GM23338 (cell line): ENCODE measurements at regions not wholly inside any gene's neighbourhood (a gene's known extent, or its start where the extent isn't known, plus 50 kb on each side); places are given as distances from the start of the nearest gene placed in this dataset.
A peak's percentile ranks its signal among the peaks of the same experiment; 100 is the strongest.

Experiments used
- ATAC-seq: fragments of 200-7000 bp; cut with Tn5 transposase; 3 replicates; pipeline ENCODE4 v1.9.1; 2020
- DNase-seq: peaks from one replicate; pipeline ENCODE4 v3.0.0-alpha.2; 2015; ENCODE audit warnings: low spot score
- H2AFZ ChIP-seq: fragments of 200-600 bp; sonication (generic); 2 replicates; pipeline ENCODE4 v1.8.0; 2016; ENCODE audit warnings: antibody characterized with exemption, mild to moderate bottlenecking, moderate library complexity
- H3F3A ChIP-seq: fragments of 200-600 bp; sonication (generic); replicated peaks from 2 replicates; pipeline ENCODE4 v1.8.0; 2017; ENCODE audit warnings: antibody characterized with exemption, mixed run types, low read depth
- H3K27ac ChIP-seq: fragments of 200-600 bp; sonication (generic); 2 replicates; pipeline ENCODE4 v1.6.1; 2016; ENCODE audit warnings: low read depth
- H3K27me3 ChIP-seq: fragments of 200-600 bp; sonication (generic); 2 replicates; pipeline ENCODE4 v1.8.0; 2016; ENCODE audit warnings: mild to moderate bottlenecking, mixed run types, moderate library complexity; ENCODE audit not compliant: insufficient read depth
- H3K36me3 ChIP-seq: fragments of 200-600 bp; sonication (generic); 2 replicates; pipeline ENCODE4 v1.8.0; 2016; ENCODE audit warnings: mild to moderate bottlenecking; ENCODE audit not compliant: insufficient read depth
- H3K4me1 ChIP-seq: fragments of 200-600 bp; sonication (generic); 2 replicates; pipeline ENCODE4 v1.8.0; 2016; ENCODE audit warnings: mild to moderate bottlenecking, moderate library complexity; ENCODE audit not compliant: insufficient read depth
- H3K4me2 ChIP-seq: fragments of 200-600 bp; sonication (generic); 2 replicates; pipeline ENCODE4 v1.7.1; 2017; ENCODE audit warnings: mixed run types
- H3K4me3 ChIP-seq: fragments of 200-600 bp; sonication (generic); 2 replicates; pipeline ENCODE4 v1.6.1; 2016; ENCODE audit warnings: mixed run types
- H3K79me2 ChIP-seq: fragments of 200-600 bp; sonication (generic); replicated peaks from 2 replicates; pipeline ENCODE4 v1.8.0; 2017; ENCODE audit warnings: mild to moderate bottlenecking; ENCODE audit not compliant: insufficient read depth
- H3K9me2 ChIP-seq: fragments of 200-600 bp; sonication (generic); 2 replicates; pipeline ENCODE4 v1.8.0; 2017; ENCODE audit not compliant: insufficient read depth
- H4K20me1 ChIP-seq: fragments of 200-600 bp; sonication (generic); replicated peaks from 2 replicates; pipeline ENCODE4 v1.8.0; 2017; ENCODE audit warnings: mild to moderate bottlenecking; ENCODE audit not compliant: insufficient read depth
- H3K27ac Mint-ChIP-seq: 2 replicates; pipeline ENCODE4 v1.8.0; 2020; ENCODE audit warnings: inconsistent platforms, mild to moderate bottlenecking, moderate library complexity, mixed read lengths
- H3K27me3 Mint-ChIP-seq: 3 replicates; pipeline ENCODE4 v1.8.0; 2022; ENCODE audit warnings: low read depth, mild to moderate bottlenecking, moderate library complexity, mixed read lengths, inconsistent platforms; ENCODE audit not compliant: insufficient read depth, poor library complexity
- H3K36me3 Mint-ChIP-seq: 3 replicates; pipeline ENCODE4 v1.8.0; 2021; ENCODE audit warnings: low read depth, mild to moderate bottlenecking, inconsistent platforms, moderate library complexity, mixed read lengths
- H3K4me1 Mint-ChIP-seq: 3 replicates; pipeline ENCODE4 v1.8.0; 2020; ENCODE audit warnings: mild to moderate bottlenecking, inconsistent platforms, mixed read lengths
- H3K4me3 Mint-ChIP-seq: 3 replicates; pipeline ENCODE4 v1.8.0; 2021; ENCODE audit warnings: moderate library complexity, mild to moderate bottlenecking, inconsistent platforms, mixed read lengths
- H3K9me3 Mint-ChIP-seq: 3 replicates; pipeline ENCODE4 v1.8.0; 2020; ENCODE audit warnings: moderate library complexity, mild to moderate bottlenecking, inconsistent platforms, mixed read lengths
- CREB1 ChIP-seq: fragments of 250-450 bp; sonication (Bioruptor Pico); IDR thresholded peaks from 2 replicates; pipeline ENCODE4 v1.5.0; 2020; ENCODE audit warnings: low read depth, mild to moderate bottlenecking, moderate library complexity
- EZH2 ChIP-seq: fragments of 200-600 bp; sonication (generic); IDR thresholded peaks from one replicate; pipeline ENCODE4 v1.8.0; 2017; ENCODE audit warnings: antibody characterized with exemption, mild to moderate bottlenecking, low read depth; ENCODE audit not compliant: unreplicated experiment
- EZH2phosphoT487 ChIP-seq: fragments of 200-600 bp; sonication (generic); IDR thresholded peaks from one replicate; pipeline ENCODE4 v1.8.1; 2018; ENCODE audit warnings: antibody characterized with exemption; ENCODE audit not compliant: unreplicated experiment
- ZNF331 ChIP-seq: fragments of 250-450 bp; sonication (Bioruptor Pico); IDR thresholded peaks from 2 replicates; pipeline ENCODE4 v1.5.0; 2020; ENCODE audit warnings: low read depth, mild to moderate bottlenecking, moderate library complexity
- TF ChIP-seq, protein P1 (sequence below): IDR thresholded peaks from one replicate; pipeline ENCODE4 v1.6.1; 2018; ENCODE audit warnings: antibody characterized with exemption; ENCODE audit not compliant: unreplicated experiment
- TF ChIP-seq, protein P2 (sequence below): fragments of 250-450 bp; sonication (Bioruptor Pico); IDR thresholded peaks from 2 replicates; pipeline ENCODE4 v1.5.0; 2020; ENCODE audit warnings: mild to moderate bottlenecking, moderate library complexity
- TF ChIP-seq, protein P3 (sequence below): IDR thresholded peaks from 2 replicates; pipeline ENCODE4 v1.6.1; 2016; ENCODE audit warnings: antibody characterized with exemption
- TF ChIP-seq, protein P4 (sequence below), 2 experiments: fragments of 200-600 bp in 1 of 2; sonication (generic) in 1 of 2; conservative IDR thresholded peaks; 2 replicates each; pipeline versions ENCODE4 v1.5.1 to v1.6.1; 2016 to 2017; ENCODE audit warnings: antibody characterized with exemption in 2 of 2, low read depth in 2 of 2, mild to moderate bottlenecking in 2 of 2, moderate library complexity in 1 of 2

DNA sequence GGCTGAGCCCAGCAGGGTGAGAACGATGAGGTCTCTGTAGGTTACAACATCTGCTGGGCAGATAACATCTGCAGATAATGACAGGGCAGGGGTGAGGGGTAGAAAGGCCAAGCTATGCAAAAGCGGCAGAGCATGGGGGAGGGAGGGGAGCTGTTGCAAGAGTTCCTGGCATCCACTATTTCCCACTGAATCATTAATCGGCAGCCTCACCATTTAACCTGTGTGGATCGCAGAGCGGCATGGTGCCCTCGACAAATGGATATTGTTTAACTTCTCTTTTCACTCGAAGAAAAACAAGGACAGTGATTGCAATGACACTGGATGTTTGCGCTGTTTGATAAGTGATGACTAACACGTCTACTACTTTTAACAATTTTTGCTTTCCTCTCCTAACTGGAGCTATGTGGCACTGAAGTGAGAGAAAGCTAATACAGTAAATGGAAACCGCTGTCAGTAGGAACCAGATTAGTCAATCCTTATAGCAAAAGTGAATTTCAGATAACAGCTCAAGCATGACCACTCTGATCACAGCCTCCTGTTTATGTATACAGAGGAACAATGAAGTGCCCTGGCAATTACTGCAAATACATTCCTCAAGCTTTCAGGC lies 381.5 kb downstream of the TFAP2A start:
- no peaks in the 10 kb centered on the region for H3K4me1 ChIP-seq
- no peaks in the 10 kb centered on the region for H3K36me3 ChIP-seq
- no peaks in the 10 kb centered on the region for H3K36me3 Mint-ChIP-seq
- H3K27ac Mint-ChIP-seq, result no peak overlapping the region
- DNase-seq (peak; percentile 24), ATAC-seq (peak; percentile 57; the same call in 2 of the 3 replicates)
- H3K4me1 Mint-ChIP-seq, result peaks cover 4% of the 10 kb centered on the region; the same call in 2 of the 3 replicates
- no peaks in the 10 kb centered on the region for H3K27me3 Mint-ChIP-seq
- H3K4me3 Mint-ChIP-seq, result no peak overlapping the region
- H3K27ac ChIP-seq, result no peak overlapping the region
- no peak overlapping the region for H3K4me2 ChIP-seq
- no peaks in the 10 kb centered on the region for H3K9me2 ChIP-seq
- H3F3A ChIP-seq, result no peaks in the 10 kb centered on the region
- H3K9me3 Mint-ChIP-seq, result no peaks in the 10 kb centered on the region
- TF ChIP-seq EZH2phosphoT487, result no peak
- TF ChIP-seq ZNF331 (CRISPR knock-in tag), result no peak
- no peak overlapping the region for H3K4me3 ChIP-seq
- H3K27me3 ChIP-seq, result no peaks in the 10 kb centered on the region
- H2AFZ ChIP-seq, result no peak overlapping the region
- H4K20me1 ChIP-seq, result no peaks in the 10 kb centered on the region
- no peaks in the 10 kb centered on the region for H3K79me2 ChIP-seq

DNA sequence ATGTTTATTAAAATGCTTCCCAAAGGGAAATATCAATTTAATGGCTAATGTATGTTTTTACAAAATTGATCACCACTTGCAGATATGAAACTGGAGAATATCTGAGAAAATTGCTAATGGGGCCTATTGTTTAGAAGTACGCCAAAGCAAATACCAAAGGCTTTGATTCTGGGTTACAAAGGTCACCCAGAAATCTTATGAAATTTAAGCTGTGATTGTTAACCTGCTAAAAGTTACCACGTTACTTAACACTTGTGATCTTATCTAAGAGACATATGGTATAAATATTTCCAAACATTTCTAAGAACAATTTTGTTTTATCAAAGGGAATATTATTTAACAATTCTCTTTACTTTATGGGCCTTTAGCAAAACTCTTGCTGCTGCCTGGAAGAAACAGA lies 383.3 kb downstream of the TFAP2A start:
- H3K4me3 Mint-ChIP-seq, result no peak overlapping the region
- Histone ChIP-seq H4K20me1 (no peaks in the 10 kb centered on the region), H3K4me2 (no peak overlapping the region), H3K27me3 (no peaks in the 10 kb centered on the region), H3K36me3 (no peaks in the 10 kb centered on the region), H3K4me1 (no peaks in the 10 kb centered on the region), H3K27ac (no peak overlapping the region), H3F3A (no peaks in the 10 kb centered on the region), H3K4me3 (no peak overlapping the region), H3K79me2 (no peaks in the 10 kb centered on the region), H3K9me2 (no peaks in the 10 kb centered on the region), H2AFZ (no peak overlapping the region)
- ATAC-seq (no peak), DNase-seq (no peak)
- no peaks in the 10 kb centered on the region for H3K9me3 Mint-ChIP-seq
- TF ChIP-seq EZH2 (no peak), ZNF331 (CRISPR knock-in tag) (no peak), CREB1 (CRISPR knock-in tag) (no peak), EZH2phosphoT487 (no peak)
- TF ChIP-seq, protein P1, sequence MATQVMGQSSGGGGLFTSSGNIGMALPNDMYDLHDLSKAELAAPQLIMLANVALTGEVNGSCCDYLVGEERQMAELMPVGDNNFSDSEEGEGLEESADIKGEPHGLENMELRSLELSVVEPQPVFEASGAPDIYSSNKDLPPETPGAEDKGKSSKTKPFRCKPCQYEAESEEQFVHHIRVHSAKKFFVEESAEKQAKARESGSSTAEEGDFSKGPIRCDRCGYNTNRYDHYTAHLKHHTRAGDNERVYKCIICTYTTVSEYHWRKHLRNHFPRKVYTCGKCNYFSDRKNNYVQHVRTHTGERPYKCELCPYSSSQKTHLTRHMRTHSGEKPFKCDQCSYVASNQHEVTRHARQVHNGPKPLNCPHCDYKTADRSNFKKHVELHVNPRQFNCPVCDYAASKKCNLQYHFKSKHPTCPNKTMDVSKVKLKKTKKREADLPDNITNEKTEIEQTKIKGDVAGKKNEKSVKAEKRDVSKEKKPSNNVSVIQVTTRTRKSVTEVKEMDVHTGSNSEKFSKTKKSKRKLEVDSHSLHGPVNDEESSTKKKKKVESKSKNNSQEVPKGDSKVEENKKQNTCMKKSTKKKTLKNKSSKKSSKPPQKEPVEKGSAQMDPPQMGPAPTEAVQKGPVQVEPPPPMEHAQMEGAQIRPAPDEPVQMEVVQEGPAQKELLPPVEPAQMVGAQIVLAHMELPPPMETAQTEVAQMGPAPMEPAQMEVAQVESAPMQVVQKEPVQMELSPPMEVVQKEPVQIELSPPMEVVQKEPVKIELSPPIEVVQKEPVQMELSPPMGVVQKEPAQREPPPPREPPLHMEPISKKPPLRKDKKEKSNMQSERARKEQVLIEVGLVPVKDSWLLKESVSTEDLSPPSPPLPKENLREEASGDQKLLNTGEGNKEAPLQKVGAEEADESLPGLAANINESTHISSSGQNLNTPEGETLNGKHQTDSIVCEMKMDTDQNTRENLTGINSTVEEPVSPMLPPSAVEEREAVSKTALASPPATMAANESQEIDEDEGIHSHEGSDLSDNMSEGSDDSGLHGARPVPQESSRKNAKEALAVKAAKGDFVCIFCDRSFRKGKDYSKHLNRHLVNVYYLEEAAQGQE, result no peak
- TF ChIP-seq, protein P2, sequence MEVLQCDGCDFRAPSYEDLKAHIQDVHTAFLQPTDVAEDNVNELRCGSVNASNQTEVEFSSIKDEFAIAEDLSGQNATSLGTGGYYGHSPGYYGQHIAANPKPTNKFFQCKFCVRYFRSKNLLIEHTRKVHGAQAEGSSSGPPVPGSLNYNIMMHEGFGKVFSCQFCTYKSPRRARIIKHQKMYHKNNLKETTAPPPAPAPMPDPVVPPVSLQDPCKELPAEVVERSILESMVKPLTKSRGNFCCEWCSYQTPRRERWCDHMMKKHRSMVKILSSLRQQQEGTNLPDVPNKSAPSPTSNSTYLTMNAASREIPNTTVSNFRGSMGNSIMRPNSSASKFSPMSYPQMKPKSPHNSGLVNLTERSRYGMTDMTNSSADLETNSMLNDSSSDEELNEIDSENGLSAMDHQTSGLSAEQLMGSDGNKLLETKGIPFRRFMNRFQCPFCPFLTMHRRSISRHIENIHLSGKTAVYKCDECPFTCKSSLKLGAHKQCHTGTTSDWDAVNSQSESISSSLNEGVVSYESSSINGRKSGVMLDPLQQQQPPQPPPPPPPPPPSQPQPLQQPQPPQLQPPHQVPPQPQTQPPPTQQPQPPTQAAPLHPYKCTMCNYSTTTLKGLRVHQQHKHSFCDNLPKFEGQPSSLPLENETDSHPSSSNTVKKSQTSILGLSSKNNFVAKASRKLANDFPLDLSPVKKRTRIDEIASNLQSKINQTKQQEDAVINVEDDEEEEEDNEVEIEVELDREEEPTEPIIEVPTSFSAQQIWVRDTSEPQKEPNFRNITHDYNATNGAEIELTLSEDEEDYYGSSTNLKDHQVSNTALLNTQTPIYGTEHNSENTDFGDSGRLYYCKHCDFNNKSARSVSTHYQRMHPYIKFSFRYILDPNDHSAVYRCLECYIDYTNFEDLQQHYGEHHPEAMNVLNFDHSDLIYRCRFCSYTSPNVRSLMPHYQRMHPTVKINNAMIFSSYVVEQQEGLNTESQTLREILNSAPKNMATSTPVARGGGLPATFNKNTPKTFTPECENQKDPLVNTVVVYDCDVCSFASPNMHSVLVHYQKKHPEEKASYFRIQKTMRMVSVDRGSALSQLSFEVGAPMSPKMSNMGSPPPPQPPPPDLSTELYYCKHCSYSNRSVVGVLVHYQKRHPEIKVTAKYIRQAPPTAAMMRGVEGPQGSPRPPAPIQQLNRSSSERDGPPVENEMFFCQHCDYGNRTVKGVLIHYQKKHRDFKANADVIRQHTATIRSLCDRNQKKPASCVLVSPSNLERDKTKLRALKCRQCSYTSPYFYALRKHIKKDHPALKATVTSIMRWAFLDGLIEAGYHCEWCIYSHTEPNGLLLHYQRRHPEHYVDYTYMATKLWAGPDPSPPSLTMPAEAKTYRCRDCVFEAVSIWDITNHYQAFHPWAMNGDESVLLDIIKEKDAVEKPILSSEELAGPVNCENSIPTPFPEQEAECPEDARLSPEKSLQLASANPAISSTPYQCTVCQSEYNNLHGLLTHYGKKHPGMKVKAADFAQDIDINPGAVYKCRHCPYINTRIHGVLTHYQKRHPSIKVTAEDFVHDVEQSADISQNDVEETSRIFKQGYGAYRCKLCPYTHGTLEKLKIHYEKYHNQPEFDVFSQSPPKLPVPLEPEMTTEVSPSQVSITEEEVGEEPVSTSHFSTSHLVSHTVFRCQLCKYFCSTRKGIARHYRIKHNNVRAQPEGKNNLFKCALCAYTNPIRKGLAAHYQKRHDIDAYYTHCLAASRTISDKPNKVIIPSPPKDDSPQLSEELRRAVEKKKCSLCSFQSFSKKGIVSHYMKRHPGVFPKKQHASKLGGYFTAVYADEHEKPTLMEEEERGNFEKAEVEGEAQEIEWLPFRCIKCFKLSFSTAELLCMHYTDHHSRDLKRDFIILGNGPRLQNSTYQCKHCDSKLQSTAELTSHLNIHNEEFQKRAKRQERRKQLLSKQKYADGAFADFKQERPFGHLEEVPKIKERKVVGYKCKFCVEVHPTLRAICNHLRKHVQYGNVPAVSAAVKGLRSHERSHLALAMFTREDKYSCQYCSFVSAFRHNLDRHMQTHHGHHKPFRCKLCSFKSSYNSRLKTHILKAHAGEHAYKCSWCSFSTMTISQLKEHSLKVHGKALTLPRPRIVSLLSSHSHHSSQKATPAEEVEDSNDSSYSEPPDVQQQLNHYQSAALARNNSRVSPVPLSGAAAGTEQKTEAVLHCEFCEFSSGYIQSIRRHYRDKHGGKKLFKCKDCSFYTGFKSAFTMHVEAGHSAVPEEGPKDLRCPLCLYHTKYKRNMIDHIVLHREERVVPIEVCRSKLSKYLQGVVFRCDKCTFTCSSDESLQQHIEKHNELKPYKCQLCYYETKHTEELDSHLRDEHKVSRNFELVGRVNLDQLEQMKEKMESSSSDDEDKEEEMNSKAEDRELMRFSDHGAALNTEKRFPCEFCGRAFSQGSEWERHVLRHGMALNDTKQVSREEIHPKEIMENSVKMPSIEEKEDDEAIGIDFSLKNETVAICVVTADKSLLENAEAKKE (CRISPR knock-in tag), result no peak
- TF ChIP-seq, protein P3, sequence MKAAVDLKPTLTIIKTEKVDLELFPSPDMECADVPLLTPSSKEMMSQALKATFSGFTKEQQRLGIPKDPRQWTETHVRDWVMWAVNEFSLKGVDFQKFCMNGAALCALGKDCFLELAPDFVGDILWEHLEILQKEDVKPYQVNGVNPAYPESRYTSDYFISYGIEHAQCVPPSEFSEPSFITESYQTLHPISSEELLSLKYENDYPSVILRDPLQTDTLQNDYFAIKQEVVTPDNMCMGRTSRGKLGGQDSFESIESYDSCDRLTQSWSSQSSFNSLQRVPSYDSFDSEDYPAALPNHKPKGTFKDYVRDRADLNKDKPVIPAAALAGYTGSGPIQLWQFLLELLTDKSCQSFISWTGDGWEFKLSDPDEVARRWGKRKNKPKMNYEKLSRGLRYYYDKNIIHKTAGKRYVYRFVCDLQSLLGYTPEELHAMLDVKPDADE, result no peak
- TF ChIP-seq, protein P4, sequence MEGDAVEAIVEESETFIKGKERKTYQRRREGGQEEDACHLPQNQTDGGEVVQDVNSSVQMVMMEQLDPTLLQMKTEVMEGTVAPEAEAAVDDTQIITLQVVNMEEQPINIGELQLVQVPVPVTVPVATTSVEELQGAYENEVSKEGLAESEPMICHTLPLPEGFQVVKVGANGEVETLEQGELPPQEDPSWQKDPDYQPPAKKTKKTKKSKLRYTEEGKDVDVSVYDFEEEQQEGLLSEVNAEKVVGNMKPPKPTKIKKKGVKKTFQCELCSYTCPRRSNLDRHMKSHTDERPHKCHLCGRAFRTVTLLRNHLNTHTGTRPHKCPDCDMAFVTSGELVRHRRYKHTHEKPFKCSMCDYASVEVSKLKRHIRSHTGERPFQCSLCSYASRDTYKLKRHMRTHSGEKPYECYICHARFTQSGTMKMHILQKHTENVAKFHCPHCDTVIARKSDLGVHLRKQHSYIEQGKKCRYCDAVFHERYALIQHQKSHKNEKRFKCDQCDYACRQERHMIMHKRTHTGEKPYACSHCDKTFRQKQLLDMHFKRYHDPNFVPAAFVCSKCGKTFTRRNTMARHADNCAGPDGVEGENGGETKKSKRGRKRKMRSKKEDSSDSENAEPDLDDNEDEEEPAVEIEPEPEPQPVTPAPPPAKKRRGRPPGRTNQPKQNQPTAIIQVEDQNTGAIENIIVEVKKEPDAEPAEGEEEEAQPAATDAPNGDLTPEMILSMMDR (conservative IDR thresholded peaks at IDR 0.05; ENCODE audit: low read depth in 2 of 2), result no peak
- no peaks in the 10 kb centered on the region for H3K36me3 Mint-ChIP-seq
- H3K27ac Mint-ChIP-seq, result no peak overlapping the region
- H3K4me1 Mint-ChIP-seq, result peaks cover 4% of the 10 kb centered on the region; the same call in 2 of the 3 replicates
- H3K27me3 Mint-ChIP-seq, result no peaks in the 10 kb centered on the region
